ENCODE measurements at regions not wholly inside any gene's neighbourhood (a gene's known extent, or its start where the extent isn't known, plus 50 kb on each side); places are given as distances from the start of the nearest gene placed in this dataset.

DNA sequence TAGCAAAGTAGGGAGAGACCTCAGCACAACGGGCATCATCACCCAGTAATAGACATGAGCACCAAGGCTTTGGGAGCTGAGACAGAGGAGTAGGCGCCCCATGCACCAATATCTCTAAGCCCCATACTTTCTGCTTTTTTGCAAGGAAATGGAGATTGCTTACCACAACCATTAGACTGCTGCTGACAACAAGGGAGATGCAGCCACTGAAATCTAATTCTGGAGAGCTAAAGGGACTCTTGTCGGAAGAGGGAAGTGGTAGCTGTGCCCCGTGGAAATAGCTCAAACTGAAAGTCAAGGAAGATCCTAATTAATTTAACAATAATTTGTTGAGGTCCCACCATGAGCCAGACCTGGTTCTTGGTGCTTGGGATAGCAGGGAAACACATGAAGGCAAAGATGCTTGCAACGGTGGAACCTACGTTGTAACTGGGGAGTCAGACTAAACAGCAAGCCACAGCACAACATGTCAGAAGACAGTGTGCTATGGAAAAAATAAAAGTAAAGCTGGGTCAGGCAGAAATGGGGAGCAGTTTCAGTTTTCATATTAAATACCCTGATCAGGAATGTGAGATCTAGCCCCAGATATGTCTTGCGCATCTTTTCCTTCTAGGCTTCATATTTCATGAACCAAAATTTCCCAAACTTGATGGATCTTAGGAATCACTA is 1131.0 kb downstream of the BCL11B start:
- H3K4me3 ChIP-seq (ENCODE audit: low read depth, low read length): no peak overlapping the region
- DNase-seq (ENCODE audit: low read depth): no peak
- TF ChIP-seq POLR2A (IDR thresholded peaks at IDR 0.05; ENCODE audit: extremely low read depth, insufficient read length) (no peak), MYC (IDR thresholded peaks at IDR 0.05; ENCODE audit: low read depth, low read length) (no peak)
- TF ChIP-seq, protein P1, sequence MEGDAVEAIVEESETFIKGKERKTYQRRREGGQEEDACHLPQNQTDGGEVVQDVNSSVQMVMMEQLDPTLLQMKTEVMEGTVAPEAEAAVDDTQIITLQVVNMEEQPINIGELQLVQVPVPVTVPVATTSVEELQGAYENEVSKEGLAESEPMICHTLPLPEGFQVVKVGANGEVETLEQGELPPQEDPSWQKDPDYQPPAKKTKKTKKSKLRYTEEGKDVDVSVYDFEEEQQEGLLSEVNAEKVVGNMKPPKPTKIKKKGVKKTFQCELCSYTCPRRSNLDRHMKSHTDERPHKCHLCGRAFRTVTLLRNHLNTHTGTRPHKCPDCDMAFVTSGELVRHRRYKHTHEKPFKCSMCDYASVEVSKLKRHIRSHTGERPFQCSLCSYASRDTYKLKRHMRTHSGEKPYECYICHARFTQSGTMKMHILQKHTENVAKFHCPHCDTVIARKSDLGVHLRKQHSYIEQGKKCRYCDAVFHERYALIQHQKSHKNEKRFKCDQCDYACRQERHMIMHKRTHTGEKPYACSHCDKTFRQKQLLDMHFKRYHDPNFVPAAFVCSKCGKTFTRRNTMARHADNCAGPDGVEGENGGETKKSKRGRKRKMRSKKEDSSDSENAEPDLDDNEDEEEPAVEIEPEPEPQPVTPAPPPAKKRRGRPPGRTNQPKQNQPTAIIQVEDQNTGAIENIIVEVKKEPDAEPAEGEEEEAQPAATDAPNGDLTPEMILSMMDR (IDR thresholded peaks at IDR 0.05; ENCODE audit: low read depth, low read length): no peak
- TF ChIP-seq, protein P2, sequence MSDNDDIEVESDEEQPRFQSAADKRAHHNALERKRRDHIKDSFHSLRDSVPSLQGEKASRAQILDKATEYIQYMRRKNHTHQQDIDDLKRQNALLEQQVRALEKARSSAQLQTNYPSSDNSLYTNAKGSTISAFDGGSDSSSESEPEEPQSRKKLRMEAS (IDR thresholded peaks at IDR 0.05; ENCODE audit: low read depth, low read length): no peak

DNA sequence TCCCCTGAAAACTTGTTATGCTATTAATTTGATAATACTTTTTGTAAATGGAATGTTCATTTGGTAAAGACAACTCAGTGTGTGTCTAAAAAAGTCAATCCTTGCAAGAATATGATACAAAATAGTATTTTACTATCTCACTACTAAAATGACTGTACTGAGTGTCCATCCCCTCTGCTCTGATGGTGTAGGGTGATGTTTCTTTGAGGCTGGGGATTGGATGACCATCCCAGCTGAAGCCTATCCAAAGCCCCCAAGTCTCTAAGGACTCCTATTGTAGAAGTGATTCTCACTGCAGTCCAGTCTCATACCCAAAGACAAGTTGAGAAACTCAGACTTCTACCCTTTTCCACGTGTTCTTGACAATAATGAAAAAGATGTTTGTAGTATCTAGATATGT is 1128.4 kb downstream of the BCL11B start:
- H3K4me3 ChIP-seq (ENCODE audit: low read depth, low read length): no peak overlapping the region
- no peak for TF ChIP-seq POLR2A (IDR thresholded peaks at IDR 0.05; ENCODE audit: extremely low read depth, insufficient read length)
- TF ChIP-seq, protein P2 (IDR thresholded peaks at IDR 0.05; ENCODE audit: low read depth, low read length): no peak
- no peak for TF ChIP-seq MYC (IDR thresholded peaks at IDR 0.05; ENCODE audit: low read depth, low read length)
- DNase-seq (ENCODE audit: low read depth): no peak

DNA sequence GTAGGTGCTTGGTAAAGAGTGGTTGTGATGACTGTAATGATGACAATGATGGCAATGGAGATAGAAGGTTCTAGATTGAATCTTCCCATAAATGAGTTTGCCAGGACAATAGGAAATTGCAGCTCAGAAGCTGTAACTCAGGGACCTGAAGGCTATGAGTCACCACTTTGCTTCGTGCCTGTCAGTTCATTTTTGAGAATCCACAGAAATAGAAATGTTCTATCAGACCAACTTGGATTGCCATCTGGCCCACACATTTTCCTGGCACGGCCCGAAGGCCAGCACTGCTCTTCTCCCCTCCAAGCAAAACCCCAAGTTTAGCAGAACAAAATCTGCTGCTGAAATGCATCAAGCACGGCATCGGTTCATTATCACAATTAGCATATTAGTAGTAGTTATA is 1127.0 kb downstream of the BCL11B start:
- DNase-seq (ENCODE audit: low read depth): no peak
- H3K4me3 ChIP-seq (ENCODE audit: low read depth, low read length): no peak overlapping the region
- TF ChIP-seq MYC (IDR thresholded peaks at IDR 0.05; ENCODE audit: low read depth, low read length) (no peak), POLR2A (IDR thresholded peaks at IDR 0.05; ENCODE audit: extremely low read depth, insufficient read length) (no peak)
- TF ChIP-seq, protein P1 (IDR thresholded peaks at IDR 0.05; ENCODE audit: low read depth, low read length): no peak
- TF ChIP-seq, protein P2 (IDR thresholded peaks at IDR 0.05; ENCODE audit: low read depth, low read length): no peak

DNA sequence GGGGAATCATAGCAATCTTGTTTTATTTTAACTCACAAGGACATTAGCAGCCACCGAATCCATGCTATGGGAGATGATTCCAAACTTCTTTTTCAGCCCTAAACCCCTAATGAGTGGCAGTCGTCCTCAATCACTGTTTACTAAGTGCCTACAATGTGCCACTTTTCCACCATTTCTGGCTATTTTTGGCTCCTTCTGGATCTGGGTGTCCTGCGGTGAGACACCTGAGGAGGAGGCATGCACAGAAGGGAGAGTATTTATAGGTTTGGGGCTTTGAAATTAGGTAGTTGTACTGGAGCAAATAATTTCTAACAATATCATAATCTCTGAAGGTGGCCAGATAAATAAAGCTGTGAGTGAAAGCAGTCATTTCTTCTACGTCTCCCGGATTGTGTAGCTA is 1125.6 kb downstream of the BCL11B start:
- no peak overlapping the region for H3K4me3 ChIP-seq (ENCODE audit: low read depth, low read length)
- TF ChIP-seq, protein P1 (IDR thresholded peaks at IDR 0.05; ENCODE audit: low read depth, low read length): no peak
- TF ChIP-seq MYC (IDR thresholded peaks at IDR 0.05; ENCODE audit: low read depth, low read length) (no peak), POLR2A (IDR thresholded peaks at IDR 0.05; ENCODE audit: extremely low read depth, insufficient read length) (no peak)
- TF ChIP-seq, protein P2 (IDR thresholded peaks at IDR 0.05; ENCODE audit: low read depth, low read length): no peak
- DNase-seq (ENCODE audit: low read depth): no peak

DNA sequence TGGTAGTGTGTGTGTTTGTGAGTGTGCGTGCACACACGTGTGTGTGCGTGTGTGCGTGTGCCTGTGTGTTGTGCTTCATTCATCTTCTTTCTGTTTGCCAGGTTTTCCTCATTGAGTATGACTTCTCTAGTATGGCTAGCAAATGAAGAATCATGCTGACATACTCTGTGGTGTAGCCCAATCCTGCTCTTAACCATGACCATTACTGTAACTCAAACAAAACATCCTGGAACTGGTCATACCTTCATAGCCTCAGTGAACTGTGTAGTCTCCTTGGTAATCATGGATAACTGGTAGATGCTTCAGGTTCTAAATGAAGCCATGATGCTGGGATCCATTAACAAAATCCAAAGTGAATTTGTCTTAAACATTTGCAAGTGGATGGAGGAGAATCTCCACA is 1117.7 kb downstream of the BCL11B start:
- no peak for DNase-seq (ENCODE audit: low read depth)
- TF ChIP-seq POLR2A (IDR thresholded peaks at IDR 0.05; ENCODE audit: extremely low read depth, insufficient read length): no peak

DNA sequence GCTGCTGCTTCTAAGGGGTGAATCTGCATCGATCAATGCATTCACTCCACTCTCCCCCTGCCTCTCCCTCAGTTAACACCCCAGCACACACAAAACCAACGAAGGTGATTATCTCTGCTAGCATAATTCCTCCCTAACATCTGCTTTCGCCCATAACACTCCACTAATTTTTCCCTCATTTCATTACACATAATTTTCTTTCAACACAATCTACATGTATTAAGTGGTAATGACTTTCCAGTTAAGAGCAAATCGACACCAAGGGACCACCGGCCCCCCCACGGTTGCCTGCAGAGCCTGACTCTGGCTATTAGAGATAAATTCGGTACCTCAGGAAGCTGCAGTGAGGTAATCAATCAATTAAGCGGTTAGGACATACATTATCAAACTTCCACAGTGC is 1115.6 kb downstream of the BCL11B start:
- no peak for TF ChIP-seq MYC (IDR thresholded peaks at IDR 0.05; ENCODE audit: low read depth, low read length)
- TF ChIP-seq, protein P1 (IDR thresholded peaks at IDR 0.05; ENCODE audit: low read depth, low read length): no peak

More for the DNA sequence above, 1117.7 kb downstream of the BCL11B start:
- no peak overlapping the region for H3K4me3 ChIP-seq (ENCODE audit: low read depth, low read length)

DNA sequence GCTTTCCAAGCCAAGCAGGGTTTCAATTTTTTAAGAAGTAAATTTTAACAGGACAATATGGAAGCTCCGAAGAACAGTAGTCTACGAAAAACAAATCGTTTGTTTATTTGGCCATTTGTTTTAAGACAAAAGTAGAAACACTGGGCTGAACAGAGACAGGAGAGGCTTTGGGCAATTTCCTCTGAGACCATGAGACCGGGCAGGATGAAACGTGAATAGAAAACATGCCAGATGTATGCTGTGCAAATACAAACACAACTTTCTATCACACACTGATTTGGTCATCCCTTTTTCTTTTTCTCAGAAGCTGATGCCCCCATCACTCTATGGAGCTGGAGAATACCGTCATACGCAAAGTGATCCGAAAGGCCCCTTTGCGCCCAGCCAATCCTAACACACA is 1111.1 kb downstream of the BCL11B start:
- DNase-seq (ENCODE audit: low read depth): no peak
- TF ChIP-seq, protein P2 (IDR thresholded peaks at IDR 0.05; ENCODE audit: low read depth, low read length): no peak
- TF ChIP-seq, protein P1 (IDR thresholded peaks at IDR 0.05; ENCODE audit: low read depth, low read length): no peak
- TF ChIP-seq POLR2A (IDR thresholded peaks at IDR 0.05; ENCODE audit: extremely low read depth, insufficient read length): no peak
- TF ChIP-seq MYC (IDR thresholded peaks at IDR 0.05; ENCODE audit: low read depth, low read length): no peak
- no peak overlapping the region for H3K4me3 ChIP-seq (ENCODE audit: low read depth, low read length)

More for the DNA sequence above, 1115.6 kb downstream of the BCL11B start:
- no peak overlapping the region for H3K4me3 ChIP-seq (ENCODE audit: low read depth, low read length)
- DNase-seq (ENCODE audit: low read depth): no peak

All from NB4 (cell line).